ENCODE measurements at regions not wholly inside any gene's neighbourhood (a gene's known extent, or its start where the extent isn't known, plus 50 kb on each side); places are given as distances from the start of the nearest gene placed in this dataset.

GRCh38 chr1:199178646-199179045 lies 539.8 kb downstream of the PTPRC start:
- TF ChIP-seq REST (IDR thresholded peaks at IDR 0.05; ENCODE audit: insufficient read depth in 1 of 2, low read depth in 2 of 2, low read length in 2 of 2) (no peak), POLR2AphosphoS5 (IDR thresholded peaks at IDR 0.05; ENCODE audit: low read depth, low read length) (no peak), TAF1 (IDR thresholded peaks at IDR 0.05; ENCODE audit: borderline replicate concordance, insufficient read depth, low read length) (no peak), FOXP2 (optimal IDR thresholded peaks at IDR 0.05; ENCODE audit: borderline replicate concordance, extremely low read depth, extremely low read length, insufficient read depth) (no peak), SIN3A (IDR thresholded peaks at IDR 0.05; ENCODE audit: borderline replicate concordance, insufficient read depth, low read length) (no peak)

Data from PFSK-1 (cell line).